Caco-2 (cell line): ENCODE measurements at regions not wholly inside any gene's neighbourhood (a gene's known extent, or its start where the extent isn't known, plus 50 kb on each side); places are given as distances from the start of the nearest gene placed in this dataset.

ENCODE experiments used
- BruUV-seq: library from RNA; stranded (reverse); fragments of 400-500 nt; replicated peaks from 2 replicates; lab custom pipeline; 2021; lab: Mats Ljungman, UMichigan
- CTCF ChIA-PET: fragments of 300-600 bp; sonication (Branson Sonifier 250); formaldehyde crosslinking; loops from one replicate; lab custom pipeline; 2022; ENCODE audit warnings: antibody characterized with exemption; lab: Charles Lee
- POLR2A ChIA-PET: fragments of 300-600 bp; sonication (Branson Sonifier 250); formaldehyde crosslinking; loops from one replicate; lab custom pipeline; 2022; ENCODE audit warnings: antibody characterized with exemption; lab: Charles Lee
- DNase-seq, 2 experiments: peaks; one replicate each; pipeline versions ENCODE4 v3.0.0 to v3.0.0-alpha.2; 2020 to 2022
- H3K27me3 ChIP-seq: replicated peaks from 2 replicates; pipeline ENCODE4 v1.6.0; 2011; ENCODE audit warnings: low read length; ENCODE audit not compliant: control insufficient read depth, insufficient read depth
- H3K36me3 ChIP-seq: 2 replicates; pipeline ENCODE4 v1.5.1; 2011; ENCODE audit warnings: low read length; ENCODE audit not compliant: control insufficient read depth, insufficient read depth
- H3K4me1 ChIP-seq: fragments of 250-450 bp; sonication (Bioruptor Pico); 2 replicates; pipeline ENCODE4 v1.5.1; 2020; ENCODE audit warnings: mild to moderate bottlenecking
- H3K4me3 ChIP-seq: 2 replicates; pipeline ENCODE4 v1.5.1; 2011; ENCODE audit warnings: low read depth, mild to moderate bottlenecking, control low read depth, low read length
- H3K9me3 ChIP-seq: fragments of 250-450 bp; sonication (Bioruptor Pico); 2 replicates; pipeline ENCODE4 v1.5.1; 2020; ENCODE audit warnings: mild to moderate bottlenecking, moderate library complexity
- H3K27ac Mint-ChIP-seq: one replicate; pipeline ENCODE4 v1.8.0; 2022; ENCODE audit warnings: mixed read lengths; ENCODE audit not compliant: unreplicated experiment
- H3K27me3 Mint-ChIP-seq: one replicate; pipeline ENCODE4 v1.8.0; 2022; ENCODE audit warnings: mixed read lengths; ENCODE audit not compliant: insufficient read depth, unreplicated experiment
- H3K36me3 Mint-ChIP-seq: one replicate; pipeline ENCODE4 v1.8.0; 2022; ENCODE audit warnings: mild to moderate bottlenecking, mixed read lengths; ENCODE audit not compliant: insufficient read depth, unreplicated experiment
- H3K4me1 Mint-ChIP-seq: one replicate; pipeline ENCODE4 v1.8.0; 2022; ENCODE audit warnings: low read depth, mixed read lengths; ENCODE audit not compliant: unreplicated experiment
- H3K4me3 Mint-ChIP-seq: one replicate; pipeline ENCODE4 v1.8.0; 2022; ENCODE audit warnings: mild to moderate bottlenecking, moderate library complexity, mixed read lengths; ENCODE audit not compliant: unreplicated experiment
- H3K9me3 Mint-ChIP-seq: one replicate; pipeline ENCODE4 v1.8.0; 2022; ENCODE audit warnings: mixed read lengths; ENCODE audit not compliant: unreplicated experiment
- CTCF ChIP-seq, 2 experiments: fragments of 200-600 bp in 1 of 2; IDR thresholded peaks; 1 replicate in 1 of 2; 2 replicates in 1 of 2; pipeline versions ENCODE4 v1.5.1 to v1.8.0; 2011 to 2022; ENCODE audit warnings: antibody characterized with exemption in 1 of 2, control low read depth in 1 of 2, inconsistent platforms in 1 of 2, low read depth in 1 of 2, low read length in 1 of 2, mild to moderate bottlenecking in 1 of 2, moderate library complexity in 1 of 2; ENCODE audit not compliant: insufficient read depth in 1 of 2, severe bottlenecking in 1 of 2, unreplicated experiment in 1 of 2
- intact Hi-C: fragments of 100-400 bp; cut with micrococcal nuclease; formaldehyde crosslinking; loops from one replicate; pipeline ENCODE4 v1.10.0; 2022; ENCODE audit not compliant: unreplicated experiment

GRCh38 chr12:77166696-77167095 lies 101.3 kb upstream of the E2F7 start:
- Histone ChIP-seq H3K27me3 (no peaks in the 10 kb centered on the region), H3K9me3 (no peaks in the 10 kb centered on the region), H3K4me3 (no peak overlapping the region), H3K4me1 (no peaks in the 10 kb centered on the region), H3K36me3 (no peaks in the 10 kb centered on the region)
- no peaks in the 10 kb centered on the region for H3K9me3 Mint-ChIP-seq
- intact Hi-C loops: no loop called here
- ChIA-PET POLR2A (no interaction called here), CTCF (no interaction called here)
- no peak overlapping the region for H3K4me3 Mint-ChIP-seq
- BruUV-seq: no TSS peak
- no peak overlapping the region for H3K27ac Mint-ChIP-seq
- TF ChIP-seq CTCF (IDR thresholded peaks at IDR 0.05; ENCODE audit: insufficient read depth in 1 of 2, low read depth in 1 of 2, low read length in 1 of 2, severe bottlenecking in 1 of 2, unreplicated experiment in 1 of 2): no peak
- no peaks in the 10 kb centered on the region for H3K36me3 Mint-ChIP-seq
- DNase-seq: no peak
- no peaks in the 10 kb centered on the region for H3K4me1 Mint-ChIP-seq
- H3K27me3 Mint-ChIP-seq: no peaks in the 10 kb centered on the region

DNA sequence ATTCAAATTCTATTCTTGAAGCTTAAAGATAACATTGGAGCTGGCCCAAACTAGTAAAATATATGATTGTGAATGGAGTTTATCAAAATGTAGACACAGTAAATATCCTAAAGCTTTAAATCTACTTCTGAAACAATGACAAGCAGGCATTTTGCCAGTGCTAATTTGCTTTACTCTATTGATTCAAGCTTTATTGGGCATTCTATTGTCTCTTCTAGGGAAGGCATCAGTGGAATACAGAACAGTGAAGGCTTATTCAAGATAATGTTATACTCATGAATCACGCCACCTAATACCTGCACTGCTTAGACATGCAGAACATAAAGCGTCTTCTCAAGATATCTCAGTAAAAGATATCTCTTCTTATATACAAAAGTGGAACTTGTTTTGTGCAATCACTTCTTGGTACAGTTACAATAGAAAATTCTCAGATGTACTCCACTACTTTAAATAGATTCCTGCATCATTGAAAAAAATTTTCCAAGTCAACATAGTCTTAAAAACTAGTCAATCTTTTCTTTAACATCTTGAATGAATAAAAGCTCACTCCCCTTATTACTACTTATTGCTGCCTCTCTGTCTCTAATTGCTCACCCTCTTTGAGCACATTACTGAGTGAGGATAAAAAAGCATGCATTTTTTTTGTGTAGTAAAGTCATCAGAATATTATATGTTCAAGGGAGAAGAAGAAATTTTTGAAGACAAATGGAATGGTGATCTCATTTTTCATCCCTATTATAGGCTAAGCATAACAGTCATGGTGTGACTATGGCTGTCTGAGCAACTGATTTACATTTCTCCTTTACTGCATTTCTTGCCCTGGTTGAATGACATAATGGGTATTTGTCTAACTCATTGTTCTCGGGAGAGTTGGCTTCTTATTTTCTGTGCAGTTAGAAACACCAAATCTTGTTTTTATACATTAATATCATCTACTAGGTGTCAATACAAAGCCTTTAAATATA lies 98.0 kb upstream of the E2F7 start:
- Histone ChIP-seq H3K4me3 (no peak overlapping the region), H3K9me3 (no peaks in the 10 kb centered on the region), H3K4me1 (no peaks in the 10 kb centered on the region), H3K27me3 (no peaks in the 10 kb centered on the region), H3K36me3 (no peaks in the 10 kb centered on the region)
- Mint-ChIP-seq H3K27ac (no peak overlapping the region), H3K9me3 (no peaks in the 10 kb centered on the region), H3K27me3 (no peaks in the 10 kb centered on the region), H3K4me3 (no peak overlapping the region), H3K36me3 (no peaks in the 10 kb centered on the region), H3K4me1 (no peaks in the 10 kb centered on the region)
- ChIA-PET POLR2A (no interaction called here), CTCF (no interaction called here)
- intact Hi-C loops: no loop called here
- DNase-seq: no peak
- TF ChIP-seq CTCF (IDR thresholded peaks at IDR 0.05; ENCODE audit: insufficient read depth in 1 of 2, low read depth in 1 of 2, low read length in 1 of 2, severe bottlenecking in 1 of 2, unreplicated experiment in 1 of 2): no peak
- no TSS peak for BruUV-seq

DNA sequence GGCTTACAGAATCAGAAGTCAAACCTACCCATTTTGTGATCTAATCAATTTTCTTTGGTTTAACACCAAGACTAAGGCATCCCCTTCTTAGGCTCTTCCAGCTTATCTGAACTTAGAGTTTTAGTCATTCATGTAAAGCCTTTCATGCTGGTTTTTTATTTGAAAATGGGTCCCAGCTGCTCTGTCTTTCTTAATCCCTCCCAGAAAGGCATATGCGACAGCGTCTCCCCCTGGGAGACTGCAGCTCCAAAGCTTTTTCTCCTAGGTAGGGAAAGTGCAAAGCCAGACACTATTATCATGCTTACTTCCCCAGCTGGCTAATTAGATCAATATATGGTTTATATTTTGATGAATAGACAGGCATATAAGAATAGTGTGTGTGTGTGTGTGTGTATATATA lies 96.6 kb upstream of the E2F7 start:
- H3K9me3 Mint-ChIP-seq: no peaks in the 10 kb centered on the region
- Histone ChIP-seq H3K27me3 (no peaks in the 10 kb centered on the region), H3K4me3 (no peak overlapping the region), H3K9me3 (no peaks in the 10 kb centered on the region), H3K36me3 (no peaks in the 10 kb centered on the region), H3K4me1 (no peaks in the 10 kb centered on the region)
- CTCF ChIA-PET: no interaction called here
- BruUV-seq: no TSS peak
- intact Hi-C loops: no loop called here
- no peaks in the 10 kb centered on the region for H3K36me3 Mint-ChIP-seq
- POLR2A ChIA-PET: no interaction called here
- no peaks in the 10 kb centered on the region for H3K27me3 Mint-ChIP-seq
- TF ChIP-seq CTCF (IDR thresholded peaks at IDR 0.05; ENCODE audit: insufficient read depth in 1 of 2, low read depth in 1 of 2, low read length in 1 of 2, severe bottlenecking in 1 of 2, unreplicated experiment in 1 of 2): no peak
- no peak overlapping the region for H3K27ac Mint-ChIP-seq
- no peaks in the 10 kb centered on the region for H3K4me1 Mint-ChIP-seq
- DNase-seq: no peak
- no peak overlapping the region for H3K4me3 Mint-ChIP-seq
